Activated CD8-positive, alpha-beta memory T cell treated with anti-CD3 and anti-CD28 coated beads, Interleukin-2, amount 50 U/mL, for 4 hours (primary cell): ENCODE measurements at regions not wholly inside any gene's neighbourhood (a gene's known extent, or its start where the extent isn't known, plus 50 kb on each side); places are given as distances from the start of the nearest gene placed in this dataset.
"Not testable (repeated sequence)": the region's sequence is repeated elsewhere in the genome, so short reads cannot be mapped to it uniquely, and the experiment has no call there.

Experiments used
- DNase-seq: peaks from one replicate; pipeline ENCODE4 v3.0.0-alpha.2; 2020

GRCh38 chr3:26291840-26292239 lies 330.7 kb upstream of the LRRC3B start:
- DNase-seq, result no peak

GRCh38 chr3:26292780-26293179 lies 329.8 kb upstream of the LRRC3B start:
- no peak for DNase-seq

- no peak for DNase-seq
These were observed 329.2 kb upstream of the LRRC3B start for GRCh38 chr3:26293329-26293844.

GRCh38 chr3:26307192-26307591 lies 315.4 kb upstream of the LRRC3B start:
- no peak for DNase-seq

- DNase-seq, result no peak
These were observed 314.8 kb upstream of the LRRC3B start for GRCh38 chr3:26307787-26308186.

- DNase-seq, result no peak
These were observed 314.1 kb upstream of the LRRC3B start for GRCh38 chr3:26308454-26308853.

GRCh38 chr3:26309536-26309935 lies 313.0 kb upstream of the LRRC3B start:
- not testable (repeated sequence) for DNase-seq

- no peak for DNase-seq
These were observed 309.8 kb upstream of the LRRC3B start for GRCh38 chr3:26312816-26313215.

GRCh38 chr3:26316472-26316871 lies 306.1 kb upstream of the LRRC3B start:
- no peak for DNase-seq

GRCh38 chr3:26323741-26324140 lies 298.8 kb upstream of the LRRC3B start:
- not testable (repeated sequence) for DNase-seq

- no peak for DNase-seq
These were observed 282.6 kb upstream of the LRRC3B start for GRCh38 chr3:26340001-26340400.

GRCh38 chr3:26343647-26344046 lies 278.9 kb upstream of the LRRC3B start:
- DNase-seq, result no peak

GRCh38 chr3:26345613-26346012 lies 277.0 kb upstream of the LRRC3B start:
- no peak for DNase-seq

- no peak for DNase-seq
These were observed 276.1 kb upstream of the LRRC3B start for GRCh38 chr3:26346497-26346896.

GRCh38 chr3:26347150-26347549 lies 275.4 kb upstream of the LRRC3B start:
- no peak for DNase-seq

- no peak for DNase-seq
These were observed 271.7 kb upstream of the LRRC3B start for GRCh38 chr3:26350853-26351252.

GRCh38 chr3:26353097-26353496 lies 269.5 kb upstream of the LRRC3B start:
- no peak for DNase-seq

- no peak for DNase-seq
These were observed 264.2 kb upstream of the LRRC3B start for GRCh38 chr3:26358405-26358804.

- no peak for DNase-seq
These were observed 256.9 kb upstream of the LRRC3B start for GRCh38 chr3:26365706-26366105.

GRCh38 chr3:26368312-26368711 lies 254.3 kb upstream of the LRRC3B start:
- no peak for DNase-seq

- no peak for DNase-seq
These were observed 253.4 kb upstream of the LRRC3B start for GRCh38 chr3:26369133-26369532.

- DNase-seq, result no peak
These were observed 246.6 kb upstream of the LRRC3B start for GRCh38 chr3:26375843-26376530.

GRCh38 chr3:26381411-26381810 lies 241.2 kb upstream of the LRRC3B start:
- DNase-seq, result no peak

GRCh38 chr3:26406636-26407035 lies 215.9 kb upstream of the LRRC3B start:
- no peak for DNase-seq

- no peak for DNase-seq
These were observed 204.0 kb upstream of the LRRC3B start for GRCh38 chr3:26418553-26418952.
